22Rv1 (cell line): ENCODE measurements at regions not wholly inside any gene's neighbourhood (a gene's known extent, or its start where the extent isn't known, plus 50 kb on each side); places are given as distances from the start of the nearest gene placed in this dataset.

Source experiments
- H3K27ac ChIP-seq: fragments of 450-650 bp; 2 replicates; pipeline ENCODE4 v1.5.1; 2017
- CTCF ChIP-seq: fragments of 450-650 bp; IDR thresholded peaks from 2 replicates; pipeline ENCODE4 v1.5.1; 2017; ENCODE audit warnings: mild to moderate bottlenecking
- ZFX ChIP-seq: fragments of 450-650 bp; IDR thresholded peaks from 2 replicates; pipeline ENCODE4 v1.6.1; 2017; ENCODE audit warnings: antibody characterized with exemption, borderline replicate concordance

- H3K27ac ChIP-seq = no peak overlapping the region
Measured at GRCh38 chr6:154606457-154606856, 96.0 kb upstream of the CNKSR3 start.

GRCh38 chr6:154606860-154607259, 96.4 kb upstream of the CNKSR3 start:
- no peak overlapping the region for H3K27ac ChIP-seq
- TF ChIP-seq CTCF (no peak), ZFX (no peak)

More at GRCh38 chr6:154606457-154606856, 96.0 kb upstream of the CNKSR3 start:
- TF ChIP-seq ZFX = no peak

GRCh38 chr6:154611241-154611640, 100.8 kb upstream of the CNKSR3 start:
- no peak overlapping the region for H3K27ac ChIP-seq
- TF ChIP-seq ZFX (no peak), CTCF (no peak)

GRCh38 chr6:154611847-154612246, 101.4 kb upstream of the CNKSR3 start:
- no peak overlapping the region for H3K27ac ChIP-seq
- no peak for TF ChIP-seq CTCF
- TF ChIP-seq ZFX = no peak

- no peak for TF ChIP-seq CTCF
- no peak for TF ChIP-seq ZFX
- H3K27ac ChIP-seq = no peak overlapping the region
Measured at GRCh38 chr6:154613137-154613676, 102.7 kb upstream of the CNKSR3 start.

- H3K27ac ChIP-seq = no peak overlapping the region
- TF ChIP-seq CTCF (no peak), ZFX (no peak)
Measured at GRCh38 chr6:154614101-154614500, 103.6 kb upstream of the CNKSR3 start.

GRCh38 chr6:154614641-154615040, 104.2 kb upstream of the CNKSR3 start:
- TF ChIP-seq ZFX = no peak
- TF ChIP-seq CTCF = no peak
- no peak overlapping the region for H3K27ac ChIP-seq

- no peak overlapping the region for H3K27ac ChIP-seq
- no peak for TF ChIP-seq ZFX
- TF ChIP-seq CTCF = no peak
Measured at GRCh38 chr6:154615483-154616025, 105.1 kb upstream of the CNKSR3 start.
